ENCODE measurements at regions not wholly inside any gene's neighbourhood (a gene's known extent, or its start where the extent isn't known, plus 50 kb on each side); places are given as distances from the start of the nearest gene placed in this dataset.
"Not testable (repeated sequence)": the region's sequence is repeated elsewhere in the genome, so short reads cannot be mapped to it uniquely, and the experiment has no call there.

- TF ChIP-seq PREB (CRISPR knock-in tag; IDR thresholded peaks at IDR 0.05; ENCODE audit: borderline replicate concordance) = no peak
- TF ChIP-seq ATF1 (CRISPR knock-in tag; IDR thresholded peaks at IDR 0.05) = no peak
- TF ChIP-seq NFYB (CRISPR knock-in tag; conservative IDR thresholded peaks at IDR 0.05; ENCODE audit: low read depth) = no peak
- no peak for TF ChIP-seq FOXK1 (CRISPR knock-in tag; IDR thresholded peaks at IDR 0.05)
- TF ChIP-seq, protein P1, sequence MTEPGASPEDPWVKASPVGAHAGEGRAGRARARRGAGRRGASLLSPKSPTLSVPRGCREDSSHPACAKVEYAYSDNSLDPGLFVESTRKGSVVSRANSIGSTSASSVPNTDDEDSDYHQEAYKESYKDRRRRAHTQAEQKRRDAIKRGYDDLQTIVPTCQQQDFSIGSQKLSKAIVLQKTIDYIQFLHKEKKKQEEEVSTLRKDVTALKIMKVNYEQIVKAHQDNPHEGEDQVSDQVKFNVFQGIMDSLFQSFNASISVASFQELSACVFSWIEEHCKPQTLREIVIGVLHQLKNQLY (CRISPR knock-in tag; IDR thresholded peaks at IDR 0.05) = no peak
- TF ChIP-seq, protein P2, sequence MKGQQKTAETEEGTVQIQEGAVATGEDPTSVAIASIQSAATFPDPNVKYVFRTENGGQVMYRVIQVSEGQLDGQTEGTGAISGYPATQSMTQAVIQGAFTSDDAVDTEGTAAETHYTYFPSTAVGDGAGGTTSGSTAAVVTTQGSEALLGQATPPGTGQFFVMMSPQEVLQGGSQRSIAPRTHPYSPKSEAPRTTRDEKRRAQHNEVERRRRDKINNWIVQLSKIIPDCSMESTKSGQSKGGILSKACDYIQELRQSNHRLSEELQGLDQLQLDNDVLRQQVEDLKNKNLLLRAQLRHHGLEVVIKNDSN (CRISPR knock-in tag; IDR thresholded peaks at IDR 0.05) = no peak
- no peak for TF ChIP-seq E2F1 (CRISPR knock-in tag; IDR thresholded peaks at IDR 0.05)
- TF ChIP-seq ATF6 (CRISPR knock-in tag; IDR thresholded peaks at IDR 0.05) = no peak
- TF ChIP-seq TEAD1 (CRISPR knock-in tag; IDR thresholded peaks at IDR 0.05) = no peak
- TF ChIP-seq JAZF1 (CRISPR knock-in tag; IDR thresholded peaks at IDR 0.05) = no peak
Measured at GRCh38 chr9:88623698-88624097, 88.7 kb downstream of the NXNL2 start (continued).

- TF ChIP-seq TEAD1 (CRISPR knock-in tag; IDR thresholded peaks at IDR 0.05) (no peak), HMGA2 (CRISPR knock-in tag; IDR thresholded peaks at IDR 0.05) (peak; percentile 32; the same call in 1 of the 2 replicates)
- Mint-ChIP-seq H3K36me3 (peaks cover 13% of the 10 kb centered on the region), H3K4me3 (no peak overlapping the region), H3K27ac (no peak overlapping the region), H3K4me1 (no peaks in the 10 kb centered on the region), H3K27me3 (ENCODE audit: low read depth) (peaks cover 6% of the 10 kb centered on the region), H3K9me3 (peaks cover 49% of the 10 kb centered on the region)
- CTCF ChIA-PET = no interaction called here
- DNase-seq (ENCODE audit: low spot score) (no peak), ATAC-seq (no peak)
- POLR2A ChIA-PET = no interaction called here
Measured at GRCh38 chr9:88628114-88628513, 93.1 kb downstream of the NXNL2 start.

GRCh38 chr9:88628811-88629210 lies 93.8 kb downstream of the NXNL2 start:
- DNase-seq (ENCODE audit: low spot score) (no peak), ATAC-seq (no peak)
- Mint-ChIP-seq H3K4me3 (no peak overlapping the region), H3K27ac (no peak overlapping the region), H3K36me3 (peaks cover 13% of the 10 kb centered on the region), H3K27me3 (ENCODE audit: low read depth) (no peaks in the 10 kb centered on the region; the same call in 1 of the 2 replicates), H3K4me1 (no peaks in the 10 kb centered on the region), H3K9me3 (peaks cover 49% of the 10 kb centered on the region)
- ChIA-PET POLR2A (no interaction called here), CTCF (no interaction called here)
- no peak for TF ChIP-seq ESRRA (CRISPR knock-in tag; IDR thresholded peaks at IDR 0.05; ENCODE audit: borderline replicate concordance)

DNA sequence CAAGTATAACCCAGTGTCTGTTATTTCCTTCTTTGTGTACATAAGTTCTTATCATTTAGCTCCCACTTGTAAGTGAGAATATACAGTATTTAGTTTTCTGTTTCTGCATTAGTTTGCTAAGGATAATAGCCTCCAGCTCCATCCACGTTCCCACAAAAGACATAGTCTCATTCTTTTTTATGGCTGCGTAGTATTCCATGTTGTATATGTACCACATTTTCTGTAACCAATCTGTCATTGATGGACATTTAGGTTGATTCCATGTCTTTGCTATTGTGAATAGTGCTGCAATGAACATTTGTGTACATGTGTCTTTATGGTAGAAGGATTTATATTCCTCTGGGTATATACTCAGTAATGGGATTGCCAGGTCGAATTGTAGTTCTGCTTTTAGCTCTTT lies 95.6 kb downstream of the NXNL2 start:
- H3K27ac Mint-ChIP-seq; H3K4me3 Mint-ChIP-seq; DNase-seq (ENCODE audit: low spot score); H3K27me3 Mint-ChIP-seq (ENCODE audit: low read depth); POLR2A ChIA-PET; CTCF ChIA-PET; ATAC-seq; H3K36me3 Mint-ChIP-seq; H3K4me1 Mint-ChIP-seq: not testable (repeated sequence)
- peaks cover 53% of the 10 kb centered on the region for H3K9me3 Mint-ChIP-seq

DNA sequence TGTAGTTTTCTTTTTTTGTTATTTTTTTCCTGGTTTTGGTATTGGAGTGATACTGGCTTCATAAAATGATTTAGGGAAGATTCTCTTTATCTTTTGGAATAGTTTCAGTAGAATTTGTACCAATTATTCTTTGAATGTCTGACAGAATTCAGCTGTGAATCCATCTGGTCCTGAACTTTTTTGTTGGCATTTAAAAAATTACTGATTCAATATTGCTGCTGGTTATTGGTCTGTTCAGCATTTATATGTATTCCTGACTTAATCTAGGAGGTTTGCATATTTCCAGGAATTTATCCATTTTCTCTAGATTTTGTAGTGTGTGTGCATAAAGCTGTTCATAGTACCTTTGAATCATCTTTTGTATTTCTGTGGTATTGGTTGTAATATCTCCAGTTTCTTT lies 100.2 kb downstream of the NXNL2 start:
- H3K4me1 Mint-ChIP-seq = no peaks in the 10 kb centered on the region
- peaks cover 9% of the 10 kb centered on the region for H3K27me3 Mint-ChIP-seq (ENCODE audit: low read depth)
- DNase-seq (ENCODE audit: low spot score) (no peak), ATAC-seq (no peak)
- ChIA-PET CTCF (no interaction called here), POLR2A (no interaction called here)
- H3K9me3 Mint-ChIP-seq = peaks cover 65% of the 10 kb centered on the region
- no peak overlapping the region for H3K27ac Mint-ChIP-seq
- peaks cover 2% of the 10 kb centered on the region; the same call in 1 of the 2 replicates for H3K36me3 Mint-ChIP-seq
- H3K4me3 Mint-ChIP-seq = no peak overlapping the region
- TF ChIP-seq TCF7 (CRISPR knock-in tag; IDR thresholded peaks at IDR 0.05; ENCODE audit: low read depth) = no peak
- TF ChIP-seq SMAD3 (CRISPR knock-in tag; IDR thresholded peaks at IDR 0.05; ENCODE audit: borderline replicate concordance) = no peak
- no peak for TF ChIP-seq AFF4 (CRISPR knock-in tag; IDR thresholded peaks at IDR 0.05; ENCODE audit: borderline replicate concordance)
- TF ChIP-seq MXD4 (CRISPR knock-in tag; IDR thresholded peaks at IDR 0.05; ENCODE audit: borderline replicate concordance) = no peak
- no peak for TF ChIP-seq USF2 (CRISPR knock-in tag; IDR thresholded peaks at IDR 0.05)
- no peak for TF ChIP-seq ZNF263 (CRISPR knock-in tag; IDR thresholded peaks at IDR 0.05; ENCODE audit: low read depth)

Data from WTC11 (cell line).